ENCODE measurements at regions not wholly inside any gene's neighbourhood (a gene's known extent, or its start where the extent isn't known, plus 50 kb on each side); places are given as distances from the start of the nearest gene placed in this dataset.

- Mint-ChIP-seq H3K27ac (peak overlapping the region; percentile 99), H3K36me3 (ENCODE audit: low read depth) (peaks cover 12% of the 10 kb centered on the region), H3K4me1 (peaks cover 49% of the 10 kb centered on the region), H3K4me3 (peak overlapping the region; percentile 99), H3K9me3 (peaks cover 3% of the 10 kb centered on the region), H3K27me3 (ENCODE audit: low read depth, poor library complexity) (peaks cover 2% of the 10 kb centered on the region)
- no peak for TF ChIP-seq CTCF (IDR thresholded peaks at IDR 0.05)
- DNase-seq, result peak; percentile 98
Measured at GRCh38 chr13:50081679-50082425, 66.6 kb downstream of the KCNRG start.

- Mint-ChIP-seq H3K4me3 (peak overlapping the region; percentile 99), H3K36me3 (ENCODE audit: low read depth) (peaks cover 20% of the 10 kb centered on the region), H3K4me1 (peaks cover 45% of the 10 kb centered on the region), H3K27ac (peak overlapping the region; percentile 99), H3K27me3 (ENCODE audit: low read depth, poor library complexity) (peaks cover 2% of the 10 kb centered on the region), H3K9me3 (peaks cover 5% of the 10 kb centered on the region)
- DNase-seq, result peak; percentile 75
- TF ChIP-seq CTCF (IDR thresholded peaks at IDR 0.05), result no peak
Measured at GRCh38 chr13:50082426-50083281, 67.4 kb downstream of the KCNRG start.

- peak; percentile 63 for TF ChIP-seq CTCF (IDR thresholded peaks at IDR 0.05)
- peak; percentile 5 for DNase-seq
- no peak overlapping the region for H3K27ac Mint-ChIP-seq
- peaks cover 25% of the 10 kb centered on the region for H3K36me3 Mint-ChIP-seq (ENCODE audit: low read depth)
- peak overlapping the region; percentile 21 for H3K4me3 Mint-ChIP-seq
- peaks cover 21% of the 10 kb centered on the region for H3K4me1 Mint-ChIP-seq
- peaks cover 5% of the 10 kb centered on the region for H3K9me3 Mint-ChIP-seq
- H3K27me3 Mint-ChIP-seq (ENCODE audit: low read depth, poor library complexity), result peaks cover 2% of the 10 kb centered on the region
Measured at GRCh38 chr13:50085063-50085462, 69.8 kb downstream of the KCNRG start.

GRCh38 chr13:50089633-50090032, 74.4 kb downstream of the KCNRG start:
- H3K9me3 Mint-ChIP-seq, result peaks cover 5% of the 10 kb centered on the region
- TF ChIP-seq CTCF (IDR thresholded peaks at IDR 0.05), result no peak
- no peaks in the 10 kb centered on the region for H3K27me3 Mint-ChIP-seq (ENCODE audit: low read depth, poor library complexity)
- DNase-seq, result no peak
- H3K27ac Mint-ChIP-seq, result no peak overlapping the region
- H3K4me1 Mint-ChIP-seq, result peaks cover 5% of the 10 kb centered on the region
- H3K36me3 Mint-ChIP-seq (ENCODE audit: low read depth), result peaks cover 25% of the 10 kb centered on the region
- no peak overlapping the region for H3K4me3 Mint-ChIP-seq

- no peak for TF ChIP-seq CTCF (IDR thresholded peaks at IDR 0.05)
- H3K27me3 Mint-ChIP-seq (ENCODE audit: low read depth, poor library complexity), result no peaks in the 10 kb centered on the region
Measured at GRCh38 chr13:50090211-50090610, 75.0 kb downstream of the KCNRG start.

More at GRCh38 chr13:50090211-50090610, 75.0 kb downstream of the KCNRG start:
- Mint-ChIP-seq H3K27ac (no peak overlapping the region), H3K9me3 (peaks cover 5% of the 10 kb centered on the region), H3K4me1 (peaks cover 3% of the 10 kb centered on the region), H3K4me3 (no peak overlapping the region), H3K36me3 (ENCODE audit: low read depth) (peaks cover 24% of the 10 kb centered on the region)
- no peak for DNase-seq

All from nephron progenitor cell (in vitro differentiated cells).